ENCODE measurements at regions not wholly inside any gene's neighbourhood (a gene's known extent, or its start where the extent isn't known, plus 50 kb on each side); places are given as distances from the start of the nearest gene placed in this dataset.

- no peak for TF ChIP-seq POLR2AphosphoS5 (IDR thresholded peaks at IDR 0.05; ENCODE audit: low read depth)
- no peak for TF ChIP-seq CTCF (IDR thresholded peaks at IDR 0.05; ENCODE audit: insufficient read depth, low read length)
- no peak for TF ChIP-seq SPI1 (IDR thresholded peaks at IDR 0.05; ENCODE audit: borderline replicate concordance, low read depth)
Observed at GRCh38 chr1:14347776-14348175, 250.7 kb upstream of the KAZN start.
